ENCODE measurements at regions not wholly inside any gene's neighbourhood (a gene's known extent, or its start where the extent isn't known, plus 50 kb on each side); places are given as distances from the start of the nearest gene placed in this dataset.

DNA sequence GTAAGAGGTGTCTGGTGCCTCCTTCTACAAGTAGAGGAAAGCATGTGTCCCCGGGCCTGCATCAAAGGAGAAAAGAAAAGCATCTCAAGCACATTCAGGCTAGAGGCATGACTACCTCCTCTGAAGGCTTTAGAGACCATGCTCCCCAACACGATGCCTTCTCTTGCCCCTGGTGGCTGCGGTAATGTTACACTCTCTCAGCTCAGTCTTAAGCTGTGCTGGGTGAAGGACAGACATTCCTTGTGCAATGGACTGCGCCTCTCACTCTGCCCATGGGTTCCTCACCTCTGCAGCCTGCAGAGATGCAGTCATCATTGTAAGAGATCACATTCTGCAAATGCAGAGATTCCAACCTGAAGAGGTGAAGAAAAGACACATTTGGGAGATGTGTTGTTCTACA, 148.2 kb upstream of the HNRNPA3 start:
- no peaks in the 10 kb centered on the region for H3K79me2 ChIP-seq (ENCODE audit: insufficient read depth, low read length)
- H3K27ac ChIP-seq (ENCODE audit: low read depth, low read length), result no peak overlapping the region
- no peak for DNase-seq (ENCODE audit: insufficient read length, low spot score, missing footprints)
- H2AFZ ChIP-seq (ENCODE audit: low read length), result no peak overlapping the region
- no peaks in the 10 kb centered on the region for H3K9me3 ChIP-seq (ENCODE audit: low read depth, low read length)
- H3K27me3 ChIP-seq (ENCODE audit: insufficient read depth, low read length), result no peaks in the 10 kb centered on the region
- H4K20me1 ChIP-seq (ENCODE audit: insufficient read depth, low read length), result no peaks in the 10 kb centered on the region
- no peak overlapping the region for H3K4me3 ChIP-seq (ENCODE audit: insufficient read depth, low read length)
- H3K4me2 ChIP-seq (ENCODE audit: insufficient read depth, low read length), result no peak overlapping the region
- no peaks in the 10 kb centered on the region for H3K36me3 ChIP-seq (ENCODE audit: insufficient read depth, low read length)
- TF ChIP-seq, protein P1, sequence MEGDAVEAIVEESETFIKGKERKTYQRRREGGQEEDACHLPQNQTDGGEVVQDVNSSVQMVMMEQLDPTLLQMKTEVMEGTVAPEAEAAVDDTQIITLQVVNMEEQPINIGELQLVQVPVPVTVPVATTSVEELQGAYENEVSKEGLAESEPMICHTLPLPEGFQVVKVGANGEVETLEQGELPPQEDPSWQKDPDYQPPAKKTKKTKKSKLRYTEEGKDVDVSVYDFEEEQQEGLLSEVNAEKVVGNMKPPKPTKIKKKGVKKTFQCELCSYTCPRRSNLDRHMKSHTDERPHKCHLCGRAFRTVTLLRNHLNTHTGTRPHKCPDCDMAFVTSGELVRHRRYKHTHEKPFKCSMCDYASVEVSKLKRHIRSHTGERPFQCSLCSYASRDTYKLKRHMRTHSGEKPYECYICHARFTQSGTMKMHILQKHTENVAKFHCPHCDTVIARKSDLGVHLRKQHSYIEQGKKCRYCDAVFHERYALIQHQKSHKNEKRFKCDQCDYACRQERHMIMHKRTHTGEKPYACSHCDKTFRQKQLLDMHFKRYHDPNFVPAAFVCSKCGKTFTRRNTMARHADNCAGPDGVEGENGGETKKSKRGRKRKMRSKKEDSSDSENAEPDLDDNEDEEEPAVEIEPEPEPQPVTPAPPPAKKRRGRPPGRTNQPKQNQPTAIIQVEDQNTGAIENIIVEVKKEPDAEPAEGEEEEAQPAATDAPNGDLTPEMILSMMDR (IDR thresholded peaks at IDR 0.05; ENCODE audit: extremely low read depth, low read depth, low read length), result no peak
- no peaks in the 10 kb centered on the region for H3K4me1 ChIP-seq (ENCODE audit: insufficient read depth, low read length)

DNA sequence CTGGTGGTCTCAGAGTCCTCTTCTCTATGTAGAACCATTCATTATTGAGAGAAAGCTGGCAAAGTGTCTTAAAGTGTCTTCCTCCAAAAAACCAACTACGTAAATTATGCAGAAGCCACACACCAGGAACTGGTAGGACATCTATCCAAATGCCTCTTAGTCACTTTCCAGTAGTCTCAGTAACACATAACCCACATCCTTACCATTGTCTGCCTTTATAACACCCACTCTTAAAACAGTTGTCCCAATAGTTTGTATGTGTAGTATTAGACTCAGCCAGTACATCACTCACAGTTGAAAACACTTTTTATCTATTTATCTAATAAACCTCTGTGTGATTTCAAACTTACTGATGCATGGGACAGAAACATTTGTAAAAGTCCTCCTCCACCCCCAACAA, 143.6 kb upstream of the HNRNPA3 start:
- no peak overlapping the region for H3K4me2 ChIP-seq (ENCODE audit: insufficient read depth, low read length)
- no peaks in the 10 kb centered on the region for H4K20me1 ChIP-seq (ENCODE audit: insufficient read depth, low read length)
- TF ChIP-seq, protein P1 (IDR thresholded peaks at IDR 0.05; ENCODE audit: extremely low read depth, low read depth, low read length), result no peak
- DNase-seq (ENCODE audit: insufficient read length, low spot score, missing footprints), result no peak
- no peaks in the 10 kb centered on the region for H3K79me2 ChIP-seq (ENCODE audit: insufficient read depth, low read length)
- H2AFZ ChIP-seq (ENCODE audit: low read length), result no peak overlapping the region
- no peaks in the 10 kb centered on the region for H3K36me3 ChIP-seq (ENCODE audit: insufficient read depth, low read length)
- H3K4me3 ChIP-seq (ENCODE audit: insufficient read depth, low read length), result no peak overlapping the region
- H3K27ac ChIP-seq (ENCODE audit: low read depth, low read length), result no peak overlapping the region
- H3K4me1 ChIP-seq (ENCODE audit: insufficient read depth, low read length), result no peaks in the 10 kb centered on the region
- H3K9me3 ChIP-seq (ENCODE audit: low read depth, low read length), result no peaks in the 10 kb centered on the region
- H3K27me3 ChIP-seq (ENCODE audit: insufficient read depth, low read length), result no peaks in the 10 kb centered on the region

DNA sequence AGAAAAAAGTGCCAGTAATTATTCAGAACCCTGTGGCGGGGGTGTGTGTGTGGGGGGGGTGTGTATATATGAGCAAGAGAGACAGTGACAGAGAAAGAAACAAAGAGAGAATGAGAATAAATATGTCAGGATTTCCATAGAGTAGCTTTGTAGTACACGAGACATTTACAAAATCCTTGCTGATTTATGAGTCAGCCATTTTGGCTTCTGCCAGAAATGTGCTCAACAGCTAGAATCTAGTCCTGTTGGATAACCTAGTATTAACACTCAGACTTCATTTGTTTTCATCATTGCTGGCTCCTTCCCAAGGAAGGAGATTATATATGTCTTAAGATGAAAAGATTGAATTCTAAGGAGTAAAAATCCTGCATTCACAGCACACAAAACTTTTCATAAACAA, 140.5 kb upstream of the HNRNPA3 start:
- DNase-seq (ENCODE audit: insufficient read length, low spot score, missing footprints), result no peak

DNA sequence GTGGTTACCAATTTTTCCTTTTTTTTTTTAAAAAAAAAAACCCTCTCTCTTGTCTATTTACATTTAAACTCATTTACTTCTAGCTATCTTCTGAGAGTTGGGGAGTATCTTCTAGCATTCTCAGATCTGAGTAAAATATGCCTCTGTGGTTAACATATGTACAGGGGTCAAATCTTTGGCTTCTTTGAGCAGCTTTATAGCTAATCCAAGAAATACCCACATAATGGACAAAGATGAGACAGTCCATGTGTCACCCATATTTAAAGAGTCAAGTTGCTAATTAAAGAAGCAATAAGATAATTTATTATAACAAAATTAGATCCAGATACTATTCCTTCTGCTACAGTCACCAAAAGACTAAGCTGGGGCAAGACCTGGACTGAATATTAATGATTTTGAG, 139.0 kb upstream of the HNRNPA3 start:
- Histone ChIP-seq H3K4me2 (ENCODE audit: insufficient read depth, low read length) (no peak overlapping the region), H3K36me3 (ENCODE audit: insufficient read depth, low read length) (no peaks in the 10 kb centered on the region)
- no peak for DNase-seq (ENCODE audit: insufficient read length, low spot score, missing footprints)

More for the DNA sequence above, 140.5 kb upstream of the HNRNPA3 start:
- no peak overlapping the region for H3K27ac ChIP-seq (ENCODE audit: low read depth, low read length)
- H3K79me2 ChIP-seq (ENCODE audit: insufficient read depth, low read length), result no peaks in the 10 kb centered on the region
- H3K4me1 ChIP-seq (ENCODE audit: insufficient read depth, low read length), result no peaks in the 10 kb centered on the region
- TF ChIP-seq, protein P1 (IDR thresholded peaks at IDR 0.05; ENCODE audit: extremely low read depth, low read depth, low read length), result no peak
- no peaks in the 10 kb centered on the region for H3K36me3 ChIP-seq (ENCODE audit: insufficient read depth, low read length)
- H3K27me3 ChIP-seq (ENCODE audit: insufficient read depth, low read length), result no peaks in the 10 kb centered on the region
- no peak overlapping the region for H2AFZ ChIP-seq (ENCODE audit: low read length)
- no peak overlapping the region for H3K4me3 ChIP-seq (ENCODE audit: insufficient read depth, low read length)
- no peaks in the 10 kb centered on the region for H3K9me3 ChIP-seq (ENCODE audit: low read depth, low read length)
- no peak overlapping the region for H3K4me2 ChIP-seq (ENCODE audit: insufficient read depth, low read length)
- no peaks in the 10 kb centered on the region for H4K20me1 ChIP-seq (ENCODE audit: insufficient read depth, low read length)

More for the DNA sequence above, 139.0 kb upstream of the HNRNPA3 start:
- H3K27me3 ChIP-seq (ENCODE audit: insufficient read depth, low read length), result no peaks in the 10 kb centered on the region
- no peak overlapping the region for H3K27ac ChIP-seq (ENCODE audit: low read depth, low read length)
- H4K20me1 ChIP-seq (ENCODE audit: insufficient read depth, low read length), result no peaks in the 10 kb centered on the region
- no peaks in the 10 kb centered on the region for H3K9me3 ChIP-seq (ENCODE audit: low read depth, low read length)
- no peaks in the 10 kb centered on the region for H3K4me1 ChIP-seq (ENCODE audit: insufficient read depth, low read length)
- no peak overlapping the region for H2AFZ ChIP-seq (ENCODE audit: low read length)
- no peaks in the 10 kb centered on the region for H3K79me2 ChIP-seq (ENCODE audit: insufficient read depth, low read length)
- no peak overlapping the region for H3K4me3 ChIP-seq (ENCODE audit: insufficient read depth, low read length)
- TF ChIP-seq, protein P1 (IDR thresholded peaks at IDR 0.05; ENCODE audit: extremely low read depth, low read depth, low read length), result no peak
